Neural progenitor cell (in vitro differentiated cells): ENCODE measurements at regions not wholly inside any gene's neighbourhood (a gene's known extent, or its start where the extent isn't known, plus 50 kb on each side); places are given as distances from the start of the nearest gene placed in this dataset.

Source experiments
- EZH2 ChIP-seq: fragments of 200-600 bp; sonication (generic); IDR thresholded peaks from 2 replicates; pipeline ENCODE4 v1.6.1; 2017; ENCODE audit warnings: antibody characterized with exemption, mild to moderate bottlenecking, moderate library complexity
- TF ChIP-seq, protein P1 (sequence below): fragments of 200-600 bp; sonication (generic); IDR thresholded peaks from 2 replicates; pipeline ENCODE4 v1.5.1; 2017; ENCODE audit warnings: antibody characterized with exemption, mild to moderate bottlenecking

DNA sequence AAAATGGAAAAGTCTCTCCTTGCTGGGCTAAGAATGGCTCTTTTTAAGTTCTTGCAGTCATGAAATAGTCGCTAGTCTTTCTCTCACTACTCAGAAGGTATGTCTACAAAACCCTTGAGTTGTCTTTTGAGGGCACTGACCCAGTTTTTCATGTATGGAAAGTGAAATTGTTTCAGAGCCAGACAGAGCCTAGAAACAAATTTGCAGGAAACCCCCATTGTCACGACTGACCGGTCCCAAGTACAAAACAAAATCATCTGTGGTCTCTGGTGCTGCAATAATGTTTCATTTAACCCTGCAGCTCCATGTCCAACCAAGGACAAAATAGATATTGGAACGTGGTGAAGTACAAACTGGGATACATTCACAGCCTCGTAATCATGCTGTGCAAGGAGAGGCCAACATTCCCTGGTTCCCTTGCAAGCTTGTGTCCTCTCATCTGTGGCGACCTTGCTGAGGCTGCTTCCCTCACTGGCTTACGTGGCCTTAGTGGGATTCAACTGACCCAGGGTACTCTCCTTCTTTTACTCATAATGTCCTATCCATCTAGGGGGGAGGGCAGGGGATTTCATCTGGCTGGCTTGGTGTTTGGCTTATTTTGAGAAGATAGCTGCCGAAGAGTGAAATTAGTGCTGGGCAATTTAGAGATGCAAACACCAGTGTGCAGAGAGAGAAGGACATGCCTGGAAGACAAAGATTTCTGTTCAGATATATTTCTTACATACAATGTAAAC is 172.5 kb downstream of the IPMK start:
- TF ChIP-seq, protein P1, sequence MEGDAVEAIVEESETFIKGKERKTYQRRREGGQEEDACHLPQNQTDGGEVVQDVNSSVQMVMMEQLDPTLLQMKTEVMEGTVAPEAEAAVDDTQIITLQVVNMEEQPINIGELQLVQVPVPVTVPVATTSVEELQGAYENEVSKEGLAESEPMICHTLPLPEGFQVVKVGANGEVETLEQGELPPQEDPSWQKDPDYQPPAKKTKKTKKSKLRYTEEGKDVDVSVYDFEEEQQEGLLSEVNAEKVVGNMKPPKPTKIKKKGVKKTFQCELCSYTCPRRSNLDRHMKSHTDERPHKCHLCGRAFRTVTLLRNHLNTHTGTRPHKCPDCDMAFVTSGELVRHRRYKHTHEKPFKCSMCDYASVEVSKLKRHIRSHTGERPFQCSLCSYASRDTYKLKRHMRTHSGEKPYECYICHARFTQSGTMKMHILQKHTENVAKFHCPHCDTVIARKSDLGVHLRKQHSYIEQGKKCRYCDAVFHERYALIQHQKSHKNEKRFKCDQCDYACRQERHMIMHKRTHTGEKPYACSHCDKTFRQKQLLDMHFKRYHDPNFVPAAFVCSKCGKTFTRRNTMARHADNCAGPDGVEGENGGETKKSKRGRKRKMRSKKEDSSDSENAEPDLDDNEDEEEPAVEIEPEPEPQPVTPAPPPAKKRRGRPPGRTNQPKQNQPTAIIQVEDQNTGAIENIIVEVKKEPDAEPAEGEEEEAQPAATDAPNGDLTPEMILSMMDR: no peak
- no peak for TF ChIP-seq EZH2
